Effector CD8-positive, alpha-beta T cell (primary cell): ENCODE measurements at regions not wholly inside any gene's neighbourhood (a gene's known extent, or its start where the extent isn't known, plus 50 kb on each side); places are given as distances from the start of the nearest gene placed in this dataset.

Experiments used
- DNase-seq: peaks from one replicate; lab custom pipeline; 2025; lab: John Stamatoyannopoulos, UW

DNA sequence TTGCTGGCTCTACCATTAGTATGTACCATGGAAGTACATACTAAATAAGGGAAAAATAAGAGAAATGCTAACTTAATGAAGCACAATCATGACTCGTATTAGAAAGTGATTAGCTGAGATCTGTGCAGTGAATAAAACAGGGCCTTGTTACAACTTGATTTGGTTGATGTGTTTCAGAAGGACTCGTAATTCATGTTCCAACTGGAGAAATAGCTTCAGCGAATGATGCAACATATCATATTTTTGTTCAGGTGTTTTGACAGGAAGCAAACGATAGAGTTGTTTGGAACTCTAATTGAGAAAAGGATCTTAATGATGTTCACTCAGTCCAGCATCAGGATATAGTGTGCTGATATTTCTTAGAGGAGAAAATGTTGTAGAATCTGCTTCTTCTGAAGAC is 474.6 kb upstream of the WWC1 start:
- DNase-seq = no peak

- DNase-seq = no peak
Observed at GRCh38 chr5:167819406-167819805, 472.0 kb upstream of the WWC1 start.

DNA sequence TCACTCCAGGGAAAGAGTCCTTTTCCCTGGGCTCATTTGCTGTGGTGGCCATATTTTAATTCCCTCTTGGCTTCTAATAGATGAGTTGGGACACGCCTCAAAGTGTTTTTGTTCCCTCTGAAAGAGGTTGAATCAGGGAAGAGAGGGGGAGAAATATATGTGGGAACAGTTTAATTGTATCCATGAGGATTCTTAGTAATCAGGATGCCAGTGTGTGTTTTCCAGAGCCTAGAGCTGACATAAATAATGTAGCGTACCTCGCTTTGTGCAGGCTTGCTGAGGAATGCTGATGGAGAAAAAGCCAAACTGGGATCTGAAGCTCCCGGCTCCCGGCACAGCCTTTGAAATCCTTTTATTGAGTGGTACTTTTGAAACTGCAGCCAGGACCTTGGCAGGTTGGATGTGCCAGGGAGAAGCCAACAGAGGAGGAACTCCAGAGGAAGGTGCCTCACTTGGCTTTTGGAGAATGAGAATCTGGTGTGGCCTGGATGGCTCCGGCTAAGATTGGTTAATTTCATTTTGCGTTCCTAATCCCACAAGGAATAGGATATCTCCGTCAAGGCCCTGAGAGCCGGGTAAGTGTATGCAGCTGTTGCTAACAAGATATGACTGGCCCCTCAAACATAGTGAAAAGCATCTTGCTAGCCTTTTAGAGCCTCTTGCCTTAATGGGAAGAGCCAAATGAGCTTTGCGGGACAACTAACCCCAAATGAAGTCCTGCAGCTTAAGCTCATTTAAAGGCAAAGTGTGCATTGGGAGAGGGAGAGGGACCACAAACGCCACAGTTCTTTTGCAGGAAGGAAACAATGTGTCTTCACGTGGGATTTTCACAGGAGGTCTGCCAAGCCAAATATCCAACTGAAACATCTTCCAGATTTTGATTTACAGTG is 471.1 kb upstream of the WWC1 start:
- DNase-seq = no peak

DNA sequence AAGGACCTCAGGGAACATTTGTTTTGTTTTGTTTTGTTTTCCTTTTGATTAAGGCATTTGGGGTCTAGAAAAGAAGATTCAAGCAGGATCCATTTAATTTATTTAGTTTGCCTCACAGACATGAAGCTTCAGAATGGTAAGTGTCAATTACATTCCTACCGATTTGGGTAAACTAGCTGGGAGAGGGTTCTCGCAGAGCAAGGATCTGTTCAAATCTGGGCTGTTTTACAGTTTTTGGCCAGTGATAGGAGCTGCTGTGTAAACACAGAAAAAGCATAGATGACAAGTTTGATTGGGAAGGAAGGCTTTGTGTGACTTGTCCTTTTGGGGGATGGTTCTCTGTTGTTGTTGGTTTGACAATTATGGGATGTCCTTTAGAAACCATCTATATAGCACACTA is 470.3 kb upstream of the WWC1 start:
- DNase-seq = no peak

DNA sequence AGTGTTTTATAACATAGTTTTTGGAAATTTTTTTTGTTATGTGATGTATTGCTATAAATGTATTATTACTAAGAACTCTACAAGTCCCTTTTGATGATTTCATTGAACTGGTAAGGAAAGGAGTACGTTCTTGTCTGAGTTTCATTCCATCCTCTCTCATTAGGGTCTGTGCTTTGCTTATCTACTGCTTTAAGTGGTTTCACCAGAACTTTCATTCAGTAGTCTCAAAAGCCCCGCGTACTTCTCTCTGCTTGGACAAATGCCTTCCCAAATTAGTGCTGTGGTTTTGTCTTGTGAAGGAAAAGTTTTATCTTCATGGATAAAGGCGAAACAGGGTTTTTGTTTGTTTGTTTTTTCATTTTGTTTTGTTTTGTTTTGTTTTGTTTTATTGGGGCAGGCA is 469.8 kb upstream of the WWC1 start:
- no peak for DNase-seq

DNA sequence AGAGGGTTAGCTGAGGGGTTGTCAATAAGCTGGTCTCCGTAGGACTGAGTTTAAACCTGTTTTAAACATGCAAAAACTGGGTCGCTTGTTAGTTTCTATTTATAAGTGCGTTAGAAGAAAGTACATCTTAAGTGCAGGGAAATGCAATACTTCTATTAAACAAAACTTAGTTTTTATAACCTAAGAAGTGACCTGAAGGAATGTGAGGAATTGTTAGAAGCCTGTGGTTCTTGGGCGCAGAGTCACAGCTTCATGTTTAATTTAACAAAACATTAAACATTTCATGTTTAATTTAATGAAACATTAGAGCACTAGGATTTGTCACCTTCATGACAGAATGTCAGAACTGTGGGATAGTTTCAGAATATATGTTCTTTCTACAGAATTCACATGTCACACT is 469.2 kb upstream of the WWC1 start:
- no peak for DNase-seq

DNA sequence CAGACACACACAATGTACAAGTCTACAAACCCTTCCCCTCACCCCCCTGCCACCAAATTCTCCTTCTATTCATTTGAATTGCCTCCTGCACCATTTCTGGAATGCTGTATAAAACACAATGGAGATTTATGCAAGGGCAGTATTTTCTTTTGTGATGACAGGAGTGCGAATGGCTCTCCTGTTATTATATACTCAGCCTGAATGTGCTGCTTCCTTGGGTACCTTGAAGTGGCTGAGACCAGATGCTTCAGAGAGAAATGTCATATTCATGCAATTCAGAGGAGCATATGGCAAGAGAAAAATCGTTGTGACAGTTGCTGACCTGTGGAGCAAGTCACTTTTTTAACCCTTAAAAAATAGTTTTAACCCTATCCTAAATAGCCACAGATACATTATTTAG is 468.0 kb upstream of the WWC1 start:
- DNase-seq = no peak

- DNase-seq = no peak
Observed at GRCh38 chr5:167827766-167828165, 463.7 kb upstream of the WWC1 start.

- DNase-seq = no peak
Observed at GRCh38 chr5:167831754-167832504, 459.5 kb upstream of the WWC1 start.

GRCh38 chr5:167832609-167833008 is 458.8 kb upstream of the WWC1 start:
- no peak for DNase-seq

DNA sequence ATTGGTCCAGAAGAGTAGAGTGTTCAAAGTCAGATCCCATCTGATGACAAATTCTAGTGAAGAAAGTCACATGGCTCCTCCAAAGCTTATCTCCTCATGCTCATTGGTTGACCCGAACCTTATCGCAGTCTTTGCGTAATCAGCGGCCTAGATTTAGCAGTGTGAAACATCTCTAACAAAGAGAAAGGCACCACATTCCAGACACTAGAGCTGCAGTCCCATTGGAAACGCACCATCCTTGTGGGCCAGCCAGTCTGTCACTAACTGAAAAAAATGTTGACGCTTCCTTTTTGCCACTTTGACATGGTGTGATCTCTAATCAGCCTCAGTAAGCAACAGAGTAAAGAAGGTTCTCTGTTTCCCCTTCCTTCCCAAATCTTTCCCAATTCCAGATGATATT is 458.0 kb upstream of the WWC1 start:
- no peak for DNase-seq

DNA sequence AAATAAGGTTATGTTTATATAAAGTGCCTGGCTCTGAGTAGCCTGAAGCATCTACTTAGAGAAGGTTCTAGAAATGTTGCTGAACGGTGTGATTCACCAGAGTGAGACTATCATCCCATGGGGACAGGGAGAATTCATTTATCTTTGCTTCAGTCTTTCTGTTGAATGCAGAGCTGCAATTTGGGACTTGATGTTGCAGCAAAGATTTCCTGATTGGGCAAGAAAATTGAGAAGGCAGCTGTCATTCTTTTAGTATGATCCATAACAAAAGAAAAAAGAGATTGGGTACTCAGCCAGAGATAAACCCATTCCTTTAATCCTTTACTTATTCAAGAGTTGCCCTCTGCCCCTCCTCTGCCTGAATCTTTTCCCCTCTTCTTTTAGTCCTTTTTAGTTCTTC is 456.3 kb upstream of the WWC1 start:
- DNase-seq = no peak

DNA sequence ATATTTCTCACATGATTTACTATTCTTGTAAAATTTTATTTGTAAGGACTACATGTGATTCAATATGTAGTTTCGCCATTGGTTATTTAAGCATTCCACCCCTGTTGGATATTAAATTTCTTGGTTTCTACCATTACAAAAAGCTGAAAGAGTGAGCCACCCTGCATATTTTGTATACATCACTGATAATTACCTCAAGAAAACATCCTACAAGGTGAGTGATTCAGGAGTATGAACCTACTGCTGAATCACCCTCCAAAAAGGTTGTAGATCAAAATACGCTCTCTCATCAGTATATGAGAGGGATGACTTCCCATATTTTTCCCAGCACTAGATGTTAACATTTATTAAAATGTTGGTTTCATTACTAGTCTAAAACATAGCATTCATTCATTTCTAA is 454.3 kb upstream of the WWC1 start:
- DNase-seq = no peak

DNA sequence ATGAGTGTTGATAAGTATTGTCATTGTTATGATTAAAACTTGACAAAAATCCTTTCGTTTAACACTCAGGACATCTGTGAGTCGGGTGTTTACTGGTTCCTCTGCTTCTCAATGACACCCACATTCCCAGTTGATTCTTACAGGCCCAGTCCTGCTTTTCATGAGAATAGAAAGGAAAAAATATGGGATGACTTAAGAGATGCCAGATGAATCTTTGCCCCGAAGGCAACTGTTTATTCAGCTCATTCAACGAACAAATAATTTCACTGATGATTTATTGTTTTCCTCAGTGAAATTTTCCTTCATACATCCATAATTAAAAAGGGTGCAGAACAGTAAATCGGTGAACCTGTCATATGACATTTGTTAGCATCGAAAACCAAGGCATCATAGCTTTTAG is 452.4 kb upstream of the WWC1 start:
- DNase-seq = no peak

GRCh38 chr5:167840527-167841130 is 450.8 kb upstream of the WWC1 start:
- no peak for DNase-seq

- no peak for DNase-seq
Observed at GRCh38 chr5:167843881-167844572, 447.4 kb upstream of the WWC1 start.

GRCh38 chr5:167845952-167846351 is 445.5 kb upstream of the WWC1 start:
- no peak for DNase-seq

DNA sequence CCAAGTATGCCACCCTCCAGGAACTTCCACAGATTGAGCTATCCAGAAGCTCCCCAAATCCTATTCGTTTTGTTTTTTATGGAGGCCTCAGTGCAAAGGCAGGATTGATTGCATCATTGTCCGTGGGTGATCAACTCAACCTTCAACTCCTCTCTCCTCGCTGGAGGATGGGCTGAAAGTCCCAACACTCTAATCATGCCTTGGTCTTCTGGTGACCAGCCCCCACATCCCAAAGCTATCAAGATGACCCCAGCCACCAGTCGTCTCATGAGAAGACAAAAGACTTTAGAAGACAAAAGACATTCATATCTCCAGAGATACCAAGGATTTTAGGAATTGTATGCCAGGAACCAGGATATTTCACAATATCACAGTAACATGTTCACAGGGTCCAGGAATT is 441.6 kb upstream of the WWC1 start:
- no peak for DNase-seq

DNA sequence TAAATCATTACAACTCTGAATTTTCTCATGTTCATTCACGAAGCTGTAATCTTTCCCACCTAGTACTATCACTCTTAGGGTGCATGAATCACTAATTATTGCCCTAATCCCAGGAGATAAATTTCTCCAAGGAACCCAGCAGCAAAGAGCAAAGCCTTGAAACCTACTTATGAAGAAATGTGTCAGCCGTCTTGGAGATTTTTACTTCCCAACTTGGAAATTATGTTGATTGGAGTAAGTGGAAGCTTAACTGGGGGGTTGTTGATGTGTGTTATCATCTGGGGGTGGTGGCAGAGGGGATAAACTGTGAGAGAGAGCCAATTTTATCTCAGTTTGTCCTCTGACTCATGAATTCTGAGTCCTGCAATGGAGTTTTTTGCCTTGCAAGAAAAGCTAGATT is 440.5 kb upstream of the WWC1 start:
- no peak for DNase-seq

DNA sequence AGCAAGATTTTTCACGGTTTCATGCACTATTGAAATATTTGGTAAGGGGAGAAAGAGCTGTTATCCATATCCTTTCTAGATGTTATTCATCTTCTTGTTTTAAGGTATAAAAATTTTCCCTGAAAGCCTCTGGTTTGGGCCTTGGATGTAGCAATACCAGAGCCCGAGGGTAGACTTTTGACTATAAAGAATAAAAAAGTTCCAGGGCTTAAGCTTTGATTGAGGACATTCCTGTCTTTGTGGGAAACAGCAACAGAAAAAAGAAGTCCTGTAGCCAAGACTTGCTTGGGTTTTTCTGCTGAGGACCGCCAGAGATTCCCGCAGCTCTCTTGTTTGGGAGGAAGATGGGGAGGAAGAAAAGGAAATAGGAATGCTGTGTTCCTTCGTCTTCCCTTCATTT is 440.0 kb upstream of the WWC1 start:
- no peak for DNase-seq

DNA sequence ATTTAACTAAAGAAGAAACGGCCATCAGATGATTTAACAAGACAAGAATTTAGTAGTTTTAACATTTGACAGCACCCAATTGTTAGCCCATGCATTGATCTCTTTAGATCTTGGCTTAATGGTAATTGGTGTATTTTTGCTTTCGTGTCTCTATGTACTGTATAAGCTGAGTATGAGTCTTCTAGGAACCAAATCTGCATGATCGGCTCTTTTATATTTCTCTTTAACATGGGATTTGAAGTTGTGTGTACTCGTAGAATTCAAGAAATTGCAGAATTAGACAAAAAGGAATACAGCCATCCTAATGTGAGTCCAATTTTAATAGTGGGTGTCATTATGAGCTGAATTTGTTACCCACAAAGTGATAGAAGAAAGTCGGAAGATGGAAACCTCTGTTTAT is 438.9 kb upstream of the WWC1 start:
- no peak for DNase-seq

DNA sequence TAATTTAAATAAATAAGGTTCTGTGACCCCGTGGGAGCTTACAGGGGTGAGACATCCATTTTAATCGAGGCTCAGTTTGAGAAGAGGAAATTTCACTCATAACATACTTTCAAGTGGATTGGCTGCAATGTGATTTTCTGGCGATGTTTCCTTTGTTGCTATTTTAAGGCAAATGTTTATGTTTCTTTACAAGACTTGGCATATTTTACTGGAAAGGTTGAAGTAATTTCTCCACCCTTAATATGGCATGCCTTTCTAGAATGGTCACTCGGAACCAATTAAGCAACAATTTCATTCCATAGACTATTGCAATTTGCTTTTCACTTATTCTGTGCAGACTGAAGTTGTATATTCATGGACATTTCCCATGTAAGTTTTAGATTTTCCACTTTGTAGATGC is 438.0 kb upstream of the WWC1 start:
- no peak for DNase-seq
